Activated CD8-positive, alpha-beta memory T cell treated with anti-CD3 and anti-CD28 coated beads, Interleukin-2, amount 50 U/mL, for 48 hours (primary cell): ENCODE measurements at regions not wholly inside any gene's neighbourhood (a gene's known extent, or its start where the extent isn't known, plus 50 kb on each side); places are given as distances from the start of the nearest gene placed in this dataset.
"Not testable (repeated sequence)": the region's sequence is repeated elsewhere in the genome, so short reads cannot be mapped to it uniquely, and the experiment has no call there.

Source experiments
- DNase-seq: peaks from one replicate; pipeline ENCODE4 v3.0.0-alpha.2; 2020

GRCh38 chrX:1779626-1780025 is 164.8 kb downstream of the ASMT start:
- DNase-seq, result no peak

GRCh38 chrX:1781766-1782165 is 166.9 kb downstream of the ASMT start:
- DNase-seq, result no peak

- no peak for DNase-seq
Observed at GRCh38 chrX:1784773-1785172, 169.9 kb downstream of the ASMT start.

- no peak for DNase-seq
Observed at GRCh38 chrX:1788300-1788911, 173.5 kb downstream of the ASMT start.

GRCh38 chrX:1792636-1793035 is 177.8 kb downstream of the ASMT start:
- no peak for DNase-seq

GRCh38 chrX:1794586-1794985 is 179.7 kb downstream of the ASMT start:
- DNase-seq, result no peak

GRCh38 chrX:1802912-1803311 is 188.1 kb downstream of the ASMT start:
- DNase-seq, result no peak

- DNase-seq, result no peak
Observed at GRCh38 chrX:1803741-1804140, 188.9 kb downstream of the ASMT start.

GRCh38 chrX:1807301-1807731 is 192.5 kb downstream of the ASMT start:
- DNase-seq, result no peak

- DNase-seq, result no peak
Observed at GRCh38 chrX:1809581-1809980, 194.7 kb downstream of the ASMT start.

GRCh38 chrX:1813809-1814208 is 198.9 kb downstream of the ASMT start:
- no peak for DNase-seq

GRCh38 chrX:1815456-1816175 is 200.8 kb downstream of the ASMT start:
- DNase-seq, result no peak

GRCh38 chrX:1816387-1816982 is 201.6 kb downstream of the ASMT start:
- not testable (repeated sequence) for DNase-seq

- DNase-seq, result no peak
Observed at GRCh38 chrX:1821846-1822245, 207.0 kb downstream of the ASMT start.

GRCh38 chrX:1824855-1825254 is 210.0 kb downstream of the ASMT start:
- DNase-seq, result no peak

GRCh38 chrX:1833656-1834360 is 218.9 kb downstream of the ASMT start:
- DNase-seq, result no peak

- DNase-seq, result no peak
Observed at GRCh38 chrX:1835056-1835455, 220.2 kb downstream of the ASMT start.

GRCh38 chrX:1836683-1837082 is 221.8 kb downstream of the ASMT start:
- DNase-seq, result no peak

- DNase-seq, result no peak
Observed at GRCh38 chrX:1841746-1842145, 226.9 kb downstream of the ASMT start.

- not testable (repeated sequence) for DNase-seq
Observed at GRCh38 chrX:1847000-1847399, 232.1 kb downstream of the ASMT start.

- DNase-seq, result not testable (repeated sequence)
Observed at GRCh38 chrX:1847790-1848189, 232.9 kb downstream of the ASMT start.

- no peak for DNase-seq
Observed at GRCh38 chrX:1851527-1851926, 236.7 kb downstream of the ASMT start.

GRCh38 chrX:1852082-1852481 is 237.2 kb downstream of the ASMT start:
- no peak for DNase-seq

GRCh38 chrX:1853447-1853846 is 238.6 kb downstream of the ASMT start:
- no peak for DNase-seq
